Upper lobe of left lung (tissue), 4 donors: ENCODE measurements at regions not wholly inside any gene's neighbourhood (a gene's known extent, or its start where the extent isn't known, plus 50 kb on each side); places are given as distances from the start of the nearest gene placed in this dataset.

Experiments
- EP300 ChIP-seq, 4 donors: sonication (generic); formaldehyde crosslinking; IDR thresholded peaks; one replicate each; pipeline ENCODE4 v1.5.1; 2017; ENCODE audit warnings: antibody characterized with exemption in 4 of 4, control low read depth in 2 of 4
- POLR2A ChIP-seq, 4 donors: fragments of 450-650 bp; IDR thresholded peaks; one replicate each; pipeline ENCODE4 v1.5.1; 2016 to 2017; ENCODE audit warnings: antibody characterized with exemption in 4 of 4, mild to moderate bottlenecking in 2 of 4
- POLR2AphosphoS5 ChIP-seq, 2 donors: sonication (generic); formaldehyde crosslinking; IDR thresholded peaks; one replicate each; pipeline ENCODE4 v1.5.1; 2017; ENCODE audit warnings: antibody characterized with exemption in 2 of 2
- TF ChIP-seq, protein P1 (sequence below), 6 experiments: fragments of 450-650 bp in 4 of 6; fragments of 200-600 bp in 2 of 6; sonication (generic) in 2 of 6; IDR thresholded peaks; one replicate each; pipeline ENCODE4 v1.5.1; 2016 to 2019; ENCODE audit warnings: antibody characterized with exemption in 6 of 6

DNA sequence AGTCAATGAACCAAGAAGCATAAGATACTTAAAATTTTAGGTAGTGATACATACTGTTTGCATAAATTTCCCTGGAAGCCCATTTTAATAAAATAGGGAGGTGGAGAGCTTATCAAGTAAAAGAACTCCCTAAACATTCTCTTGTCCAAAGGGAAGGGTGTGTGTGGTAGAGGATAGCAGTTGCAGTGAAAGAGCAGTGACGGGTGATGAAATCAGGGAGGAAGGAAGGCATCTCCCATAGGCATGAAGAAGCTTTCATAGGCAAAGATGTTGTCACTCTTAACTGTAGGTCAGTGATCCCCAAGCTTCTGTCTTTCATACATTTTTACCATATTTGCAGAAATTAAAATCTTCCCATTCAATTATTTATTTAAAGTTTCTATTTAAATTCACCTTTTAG, 60.0 kb upstream of the ZNF831 start:
- TF ChIP-seq, protein P1, sequence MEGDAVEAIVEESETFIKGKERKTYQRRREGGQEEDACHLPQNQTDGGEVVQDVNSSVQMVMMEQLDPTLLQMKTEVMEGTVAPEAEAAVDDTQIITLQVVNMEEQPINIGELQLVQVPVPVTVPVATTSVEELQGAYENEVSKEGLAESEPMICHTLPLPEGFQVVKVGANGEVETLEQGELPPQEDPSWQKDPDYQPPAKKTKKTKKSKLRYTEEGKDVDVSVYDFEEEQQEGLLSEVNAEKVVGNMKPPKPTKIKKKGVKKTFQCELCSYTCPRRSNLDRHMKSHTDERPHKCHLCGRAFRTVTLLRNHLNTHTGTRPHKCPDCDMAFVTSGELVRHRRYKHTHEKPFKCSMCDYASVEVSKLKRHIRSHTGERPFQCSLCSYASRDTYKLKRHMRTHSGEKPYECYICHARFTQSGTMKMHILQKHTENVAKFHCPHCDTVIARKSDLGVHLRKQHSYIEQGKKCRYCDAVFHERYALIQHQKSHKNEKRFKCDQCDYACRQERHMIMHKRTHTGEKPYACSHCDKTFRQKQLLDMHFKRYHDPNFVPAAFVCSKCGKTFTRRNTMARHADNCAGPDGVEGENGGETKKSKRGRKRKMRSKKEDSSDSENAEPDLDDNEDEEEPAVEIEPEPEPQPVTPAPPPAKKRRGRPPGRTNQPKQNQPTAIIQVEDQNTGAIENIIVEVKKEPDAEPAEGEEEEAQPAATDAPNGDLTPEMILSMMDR (IDR thresholded peaks at IDR 0.05): no peak
- TF ChIP-seq EP300 (IDR thresholded peaks at IDR 0.05) (no peak), POLR2A (IDR thresholded peaks at IDR 0.05) (no peak), POLR2AphosphoS5 (IDR thresholded peaks at IDR 0.05) (no peak)
